Prostate gland (tissue), 2 donors: ENCODE measurements at regions not wholly inside any gene's neighbourhood (a gene's known extent, or its start where the extent isn't known, plus 50 kb on each side); places are given as distances from the start of the nearest gene placed in this dataset.

Experiments used
- POLR2A ChIP-seq: fragments of 450-650 bp; IDR thresholded peaks from one replicate; pipeline ENCODE4 v1.6.1; 2016; ENCODE audit warnings: antibody characterized with exemption, mild to moderate bottlenecking
- POLR2AphosphoS5 ChIP-seq: sonication (generic); formaldehyde crosslinking; IDR thresholded peaks from one replicate; pipeline ENCODE4 v1.6.1; 2017; ENCODE audit warnings: antibody characterized with exemption
- TF ChIP-seq, protein P1 (sequence below), 4 experiments: fragments of 200-600 bp in 2 of 4; fragments of 450-650 bp in 2 of 4; sonication (generic) in 2 of 4; IDR thresholded peaks; 1 replicate in 3 of 4; 2 replicates in 1 of 4; pipeline ENCODE4 v1.5.1; 2016 to 2019; ENCODE audit warnings: antibody characterized with exemption in 4 of 4, mild to moderate bottlenecking in 2 of 4, moderate library complexity in 2 of 4

DNA sequence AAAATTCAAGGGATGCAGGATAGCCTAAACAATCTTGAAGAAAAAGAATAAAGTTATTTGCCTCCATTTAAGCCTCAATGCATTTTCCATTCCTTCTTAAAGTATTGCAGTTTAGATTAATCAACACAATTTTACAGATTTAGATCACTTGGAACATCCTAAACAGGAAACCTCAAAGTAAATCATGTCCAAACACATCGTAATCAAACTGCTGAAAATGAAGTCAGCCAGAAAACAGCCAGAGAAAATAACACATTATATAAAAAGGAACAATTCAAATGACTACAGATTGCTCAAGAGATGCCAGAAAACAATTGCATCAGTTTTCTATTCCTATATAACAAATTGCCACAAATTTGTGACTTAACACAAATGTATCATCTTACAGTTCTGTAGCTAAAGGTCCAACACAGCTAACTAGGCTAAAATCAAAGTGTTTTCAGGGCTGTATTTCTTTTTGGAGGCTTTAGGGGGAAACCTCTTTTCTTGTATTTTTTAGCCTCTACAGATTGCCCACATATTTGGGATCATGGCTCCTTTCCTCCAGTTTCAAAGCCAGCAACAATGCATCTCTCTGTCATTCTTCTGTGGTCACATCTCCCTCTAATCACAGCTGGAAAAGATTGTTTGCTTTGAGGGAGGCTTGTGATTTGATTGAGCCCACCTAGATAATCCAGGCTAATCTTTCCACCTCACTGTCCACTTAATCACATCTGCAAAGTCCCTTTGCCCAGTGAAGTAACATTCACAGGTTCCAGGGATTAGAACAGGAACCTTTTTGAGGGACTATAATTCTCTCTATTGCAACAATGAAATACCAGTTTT lies 543.3 kb upstream of the UBE2E2 start:
- TF ChIP-seq, protein P1, sequence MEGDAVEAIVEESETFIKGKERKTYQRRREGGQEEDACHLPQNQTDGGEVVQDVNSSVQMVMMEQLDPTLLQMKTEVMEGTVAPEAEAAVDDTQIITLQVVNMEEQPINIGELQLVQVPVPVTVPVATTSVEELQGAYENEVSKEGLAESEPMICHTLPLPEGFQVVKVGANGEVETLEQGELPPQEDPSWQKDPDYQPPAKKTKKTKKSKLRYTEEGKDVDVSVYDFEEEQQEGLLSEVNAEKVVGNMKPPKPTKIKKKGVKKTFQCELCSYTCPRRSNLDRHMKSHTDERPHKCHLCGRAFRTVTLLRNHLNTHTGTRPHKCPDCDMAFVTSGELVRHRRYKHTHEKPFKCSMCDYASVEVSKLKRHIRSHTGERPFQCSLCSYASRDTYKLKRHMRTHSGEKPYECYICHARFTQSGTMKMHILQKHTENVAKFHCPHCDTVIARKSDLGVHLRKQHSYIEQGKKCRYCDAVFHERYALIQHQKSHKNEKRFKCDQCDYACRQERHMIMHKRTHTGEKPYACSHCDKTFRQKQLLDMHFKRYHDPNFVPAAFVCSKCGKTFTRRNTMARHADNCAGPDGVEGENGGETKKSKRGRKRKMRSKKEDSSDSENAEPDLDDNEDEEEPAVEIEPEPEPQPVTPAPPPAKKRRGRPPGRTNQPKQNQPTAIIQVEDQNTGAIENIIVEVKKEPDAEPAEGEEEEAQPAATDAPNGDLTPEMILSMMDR (IDR thresholded peaks at IDR 0.05) = no peak
- no peak for TF ChIP-seq POLR2AphosphoS5
- no peak for TF ChIP-seq POLR2A
